Effector memory CD4-positive, alpha-beta T cell (primary cell): ENCODE measurements at regions not wholly inside any gene's neighbourhood (a gene's known extent, or its start where the extent isn't known, plus 50 kb on each side); places are given as distances from the start of the nearest gene placed in this dataset.
"Not testable (repeated sequence)": the region's sequence is repeated elsewhere in the genome, so short reads cannot be mapped to it uniquely, and the experiment has no call there.

Experiments used
- DNase-seq, 3 donors: peaks; one replicate each; pipeline ENCODE4 v3.0.0-alpha.2; 2020
- H3K27ac ChIP-seq: 2 replicates; pipeline ENCODE4 v1.7.0; 2013; ENCODE audit warnings: mild to moderate bottlenecking, low read length, moderate library complexity; ENCODE audit not compliant: insufficient read depth, poor library complexity, severe bottlenecking
- H3K27me3 ChIP-seq: replicated peaks from 2 replicates; pipeline ENCODE4 v1.7.0; 2013; ENCODE audit warnings: mild to moderate bottlenecking, low read length; ENCODE audit not compliant: insufficient read depth, control insufficient read depth, poor library complexity, severe bottlenecking
- H3K36me3 ChIP-seq: 2 replicates; pipeline ENCODE4 v1.7.0; 2013; ENCODE audit warnings: mild to moderate bottlenecking, low read length, moderate library complexity; ENCODE audit not compliant: control insufficient read depth, insufficient read depth
- H3K4me1 ChIP-seq: 2 replicates; pipeline ENCODE4 v1.7.0; 2013; ENCODE audit warnings: low read length, mild to moderate bottlenecking; ENCODE audit not compliant: control insufficient read depth, insufficient read depth, poor library complexity, severe bottlenecking
- H3K4me3 ChIP-seq: 2 replicates; pipeline ENCODE4 v1.7.0; 2013; ENCODE audit warnings: low read length, low read depth, mild to moderate bottlenecking; ENCODE audit not compliant: insufficient read depth, poor library complexity, severe bottlenecking
- H3K9me3 ChIP-seq: 2 replicates; pipeline ENCODE4 v1.7.0; 2013; ENCODE audit warnings: mild to moderate bottlenecking, low read length, moderate library complexity; ENCODE audit not compliant: control insufficient read depth

- no peak for DNase-seq
- Histone ChIP-seq H3K27ac (no peak overlapping the region), H3K27me3 (no peaks in the 10 kb centered on the region), H3K36me3 (no peaks in the 10 kb centered on the region), H3K4me3 (no peak overlapping the region), H3K4me1 (no peaks in the 10 kb centered on the region), H3K9me3 (no peaks in the 10 kb centered on the region)
These were observed 1360.6 kb upstream of the ACO1 start for GRCh38 chr9:31023847-31024246.

- Histone ChIP-seq H3K9me3 (no peaks in the 10 kb centered on the region), H3K4me3 (no peak overlapping the region), H3K27ac (no peak overlapping the region), H3K36me3 (no peaks in the 10 kb centered on the region), H3K27me3 (no peaks in the 10 kb centered on the region), H3K4me1 (no peaks in the 10 kb centered on the region)
- no peak for DNase-seq
These were observed 1356.8 kb upstream of the ACO1 start for GRCh38 chr9:31027678-31028077.

- H3K27me3 ChIP-seq: no peaks in the 10 kb centered on the region
- no peak for DNase-seq
- no peak overlapping the region for H3K4me3 ChIP-seq
- H3K27ac ChIP-seq: no peak overlapping the region
- H3K9me3 ChIP-seq: no peaks in the 10 kb centered on the region
- no peaks in the 10 kb centered on the region for H3K4me1 ChIP-seq
- no peaks in the 10 kb centered on the region for H3K36me3 ChIP-seq
These were observed 1356.3 kb upstream of the ACO1 start for GRCh38 chr9:31028137-31028536.

- no peaks in the 10 kb centered on the region for H3K36me3 ChIP-seq
- H3K4me1 ChIP-seq: no peaks in the 10 kb centered on the region
- H3K27me3 ChIP-seq: no peaks in the 10 kb centered on the region
- DNase-seq: no peak
- no peaks in the 10 kb centered on the region for H3K9me3 ChIP-seq
- no peak overlapping the region for H3K4me3 ChIP-seq
- H3K27ac ChIP-seq: no peak overlapping the region
These were observed 1353.7 kb upstream of the ACO1 start for GRCh38 chr9:31030741-31031202.

- Histone ChIP-seq H3K27me3 (no peaks in the 10 kb centered on the region), H3K36me3 (no peaks in the 10 kb centered on the region), H3K4me1 (no peaks in the 10 kb centered on the region), H3K27ac (no peak overlapping the region), H3K4me3 (no peak overlapping the region), H3K9me3 (no peaks in the 10 kb centered on the region)
- DNase-seq: no peak
These were observed 1352.2 kb upstream of the ACO1 start for GRCh38 chr9:31032206-31032605.

GRCh38 chr9:31034311-31034710, 1350.1 kb upstream of the ACO1 start:
- DNase-seq: no peak
- H3K9me3 ChIP-seq: no peaks in the 10 kb centered on the region

GRCh38 chr9:31040564-31040963, 1343.9 kb upstream of the ACO1 start:
- H3K9me3 ChIP-seq: no peaks in the 10 kb centered on the region
- no peak for DNase-seq

More at GRCh38 chr9:31034311-31034710, 1350.1 kb upstream of the ACO1 start:
- Histone ChIP-seq H3K4me3 (no peak overlapping the region), H3K27me3 (no peaks in the 10 kb centered on the region), H3K36me3 (no peaks in the 10 kb centered on the region), H3K4me1 (no peaks in the 10 kb centered on the region), H3K27ac (no peak overlapping the region)

GRCh38 chr9:31045810-31046209, 1338.6 kb upstream of the ACO1 start:
- Histone ChIP-seq H3K36me3 (no peaks in the 10 kb centered on the region), H3K9me3 (no peaks in the 10 kb centered on the region), H3K4me3 (no peak overlapping the region), H3K4me1 (no peaks in the 10 kb centered on the region), H3K27me3 (no peaks in the 10 kb centered on the region), H3K27ac (no peak overlapping the region)
- DNase-seq: no peak

More at GRCh38 chr9:31040564-31040963, 1343.9 kb upstream of the ACO1 start:
- Histone ChIP-seq H3K4me1 (no peaks in the 10 kb centered on the region), H3K36me3 (no peaks in the 10 kb centered on the region), H3K27ac (no peak overlapping the region), H3K4me3 (no peak overlapping the region), H3K27me3 (no peaks in the 10 kb centered on the region)

GRCh38 chr9:31061592-31061991, 1322.9 kb upstream of the ACO1 start:
- H3K27me3 ChIP-seq, H3K4me1 ChIP-seq, H3K36me3 ChIP-seq, DNase-seq, H3K9me3 ChIP-seq, H3K27ac ChIP-seq, H3K4me3 ChIP-seq: not testable (repeated sequence)

GRCh38 chr9:31065691-31066090, 1318.8 kb upstream of the ACO1 start:
- Histone ChIP-seq H3K36me3 (no peaks in the 10 kb centered on the region), H3K4me3 (no peak overlapping the region), H3K4me1 (no peaks in the 10 kb centered on the region), H3K9me3 (no peaks in the 10 kb centered on the region), H3K27me3 (no peaks in the 10 kb centered on the region), H3K27ac (no peak overlapping the region)
- DNase-seq: no peak

GRCh38 chr9:31067418-31067817, 1317.0 kb upstream of the ACO1 start:
- no peak overlapping the region for H3K27ac ChIP-seq
- no peak for DNase-seq
- no peaks in the 10 kb centered on the region for H3K9me3 ChIP-seq

More at GRCh38 chr9:31067418-31067817, 1317.0 kb upstream of the ACO1 start:
- Histone ChIP-seq H3K36me3 (no peaks in the 10 kb centered on the region), H3K27me3 (no peaks in the 10 kb centered on the region), H3K4me3 (no peak overlapping the region), H3K4me1 (no peaks in the 10 kb centered on the region)
